CD4-positive, alpha-beta T cell (primary cell): ENCODE measurements at regions not wholly inside any gene's neighbourhood (a gene's known extent, or its start where the extent isn't known, plus 50 kb on each side); places are given as distances from the start of the nearest gene placed in this dataset.

Experiments
- ATAC-seq: fragments of 200-7000 bp; cut with Tn5 transposase; one replicate; pipeline ENCODE4 v1.10.0; 2022; ENCODE audit warnings: mild to moderate bottlenecking; ENCODE audit not compliant: poor library complexity
- CTCF ChIA-PET: fragments of 350-600 bp; sonication (Branson Sonifier 250); formaldehyde crosslinking; loops from one replicate; lab custom pipeline; 2021; ENCODE audit warnings: antibody characterized with exemption, inconsistent platforms; lab: Charles Lee
- POLR2A ChIA-PET: fragments of 350-600 bp; sonication (Branson Sonifier 250); formaldehyde crosslinking; loops from one replicate; lab custom pipeline; 2021; ENCODE audit warnings: antibody characterized with exemption, inconsistent platforms; lab: Charles Lee
- DNase-seq, 14 experiments: peaks; one replicate each; pipeline ENCODE4 v3.0.0-alpha.2; 2013 to 2020; ENCODE audit warnings: mixed read lengths in 2 of 14
- H3K27ac ChIP-seq, 2 donors: one replicate each; pipeline versions ENCODE4 v1.5.1 to v1.7.0; 2013; ENCODE audit warnings: low read length in 2 of 2, low read depth in 1 of 2, mild to moderate bottlenecking in 1 of 2
- H3K27me3 ChIP-seq, 2 experiments: 1 replicate in 1 of 2; 2 replicates in 1 of 2; pipeline versions ENCODE4 v1.6.1 to v1.7.0; 2013; ENCODE audit warnings: low read length in 2 of 2, control low read depth in 1 of 2, mild to moderate bottlenecking in 1 of 2, moderate library complexity in 1 of 2; ENCODE audit not compliant: insufficient read depth in 2 of 2, control insufficient read depth in 1 of 2
- H3K36me3 ChIP-seq: one replicate; pipeline ENCODE4 v1.6.1; 2013; ENCODE audit warnings: low read length, control low read depth; ENCODE audit not compliant: insufficient read depth
- H3K4me1 ChIP-seq: one replicate; pipeline ENCODE4 v1.6.1; 2013; ENCODE audit warnings: low read length, control low read depth; ENCODE audit not compliant: insufficient read depth
- H3K4me3 ChIP-seq: one replicate; pipeline ENCODE4 v1.5.1; 2013; ENCODE audit warnings: mild to moderate bottlenecking, low read length, moderate library complexity
- H3K9me3 ChIP-seq, 2 experiments: 1 replicate in 1 of 2; 2 replicates in 1 of 2; pipeline versions ENCODE4 v1.6.1 to v1.7.0; 2013; ENCODE audit warnings: low read length in 2 of 2, mild to moderate bottlenecking in 2 of 2, control low read depth in 1 of 2, moderate library complexity in 1 of 2; ENCODE audit not compliant: control insufficient read depth in 1 of 2, insufficient read depth in 1 of 2
- H3K27ac Mint-ChIP-seq: one replicate; pipeline ENCODE4 v1.8.0; 2020; ENCODE audit warnings: mixed read lengths
- H3K27me3 Mint-ChIP-seq: one replicate; pipeline ENCODE4 v1.8.0; 2021; ENCODE audit warnings: mixed read lengths
- H3K36me3 Mint-ChIP-seq: one replicate; pipeline ENCODE4 v1.8.0; 2021; ENCODE audit warnings: low read depth, mixed read lengths
- H3K4me1 Mint-ChIP-seq: one replicate; pipeline ENCODE4 v1.8.0; 2021; ENCODE audit warnings: low read depth, mixed read lengths
- H3K4me3 Mint-ChIP-seq: one replicate; pipeline ENCODE4 v1.8.0; 2020; ENCODE audit warnings: mild to moderate bottlenecking, mixed read lengths
- H3K9me3 Mint-ChIP-seq: one replicate; pipeline ENCODE4 v1.8.0; 2020; ENCODE audit warnings: mixed read lengths
- CTCF ChIP-seq: fragments of 200-600 bp; IDR thresholded peaks from one replicate; pipeline ENCODE4 v1.8.0; 2022; ENCODE audit warnings: antibody characterized with exemption, mild to moderate bottlenecking
- intact Hi-C, 2 experiments: fragments of 100-400 bp; cut with DNase I in 1 of 2; cut with micrococcal nuclease in 1 of 2; formaldehyde crosslinking; loops; one replicate each; pipeline versions ENCODE4 v1.15.1 to v1.9.0; 2023 to 2025; cut with DNase I, micrococcal nuclease

- no peaks in the 10 kb centered on the region for H3K4me1 Mint-ChIP-seq
- intact Hi-C loops, result no loop called here
- no peaks in the 10 kb centered on the region for H3K27me3 Mint-ChIP-seq
- H3K27me3 ChIP-seq, result no peaks in the 10 kb centered on the region
- TF ChIP-seq CTCF, result no peak
- H3K4me3 Mint-ChIP-seq, result no peak overlapping the region
- no peak overlapping the region for H3K27ac ChIP-seq
- no peak for DNase-seq
- H3K4me3 ChIP-seq, result no peak overlapping the region
- H3K36me3 Mint-ChIP-seq, result no peaks in the 10 kb centered on the region
- ChIA-PET POLR2A (no interaction called here), CTCF (no interaction called here)
- peaks cover 0 to 12% of the 10 kb centered on the region in 2 experiments for H3K9me3 ChIP-seq
- no peak overlapping the region for H3K27ac Mint-ChIP-seq
- H3K36me3 ChIP-seq, result no peaks in the 10 kb centered on the region
- no peaks in the 10 kb centered on the region for H3K9me3 Mint-ChIP-seq
- no peaks in the 10 kb centered on the region for H3K4me1 ChIP-seq
- ATAC-seq, result no peak
Measured at GRCh38 chr12:115135800-115136211, 451.8 kb upstream of the TBX3 start.

GRCh38 chr12:115134298-115134697, 450.3 kb upstream of the TBX3 start:
- no peaks in the 10 kb centered on the region for H3K4me1 ChIP-seq
- H3K36me3 ChIP-seq, result no peaks in the 10 kb centered on the region
- H3K27ac Mint-ChIP-seq, result no peak overlapping the region
- ATAC-seq (no peak), DNase-seq (no peak)
- no peaks in the 10 kb centered on the region for H3K27me3 Mint-ChIP-seq
- intact Hi-C loops, result no loop called here
- H3K9me3 ChIP-seq, result peaks cover 0 to 12% of the 10 kb centered on the region in 2 experiments
- no peak overlapping the region for H3K27ac ChIP-seq
- H3K9me3 Mint-ChIP-seq, result peaks cover 2% of the 10 kb centered on the region
- ChIA-PET CTCF (no interaction called here), POLR2A (no interaction called here)
- H3K4me1 Mint-ChIP-seq, result no peaks in the 10 kb centered on the region
- H3K36me3 Mint-ChIP-seq, result no peaks in the 10 kb centered on the region
- H3K27me3 ChIP-seq, result no peaks in the 10 kb centered on the region
- no peak for TF ChIP-seq CTCF
- no peak overlapping the region for H3K4me3 Mint-ChIP-seq
- no peak overlapping the region for H3K4me3 ChIP-seq

GRCh38 chr12:115132905-115133304, 448.9 kb upstream of the TBX3 start:
- Mint-ChIP-seq H3K27me3 (no peaks in the 10 kb centered on the region), H3K27ac (no peak overlapping the region), H3K4me1 (no peaks in the 10 kb centered on the region), H3K9me3 (peaks cover 2% of the 10 kb centered on the region), H3K36me3 (no peaks in the 10 kb centered on the region), H3K4me3 (no peak overlapping the region)
- intact Hi-C loops, result no loop called here
- Histone ChIP-seq H3K36me3 (no peaks in the 10 kb centered on the region), H3K4me3 (no peak overlapping the region), H3K4me1 (no peaks in the 10 kb centered on the region), H3K27me3 (no peaks in the 10 kb centered on the region), H3K27ac (no peak overlapping the region), H3K9me3 (peaks cover 0 to 3% of the 10 kb centered on the region in 2 experiments)
- DNase-seq (no peak), ATAC-seq (no peak)
- no peak for TF ChIP-seq CTCF
- ChIA-PET POLR2A (interaction anchor here (0.5 kb wide), 1 partner anchor 1716 kb away, joined by 6 read pairs; no protein-coding TSS in a partner anchor), CTCF (no interaction called here)
